CD4-positive, alpha-beta T cell treated with Interleukin-17A for 1 hour (primary cell): ENCODE measurements at regions not wholly inside any gene's neighbourhood (a gene's known extent, or its start where the extent isn't known, plus 50 kb on each side); places are given as distances from the start of the nearest gene placed in this dataset.

Experiments used
- DNase-seq: peaks from one replicate; pipeline ENCODE4 v3.0.0-alpha.2; 2020

DNA sequence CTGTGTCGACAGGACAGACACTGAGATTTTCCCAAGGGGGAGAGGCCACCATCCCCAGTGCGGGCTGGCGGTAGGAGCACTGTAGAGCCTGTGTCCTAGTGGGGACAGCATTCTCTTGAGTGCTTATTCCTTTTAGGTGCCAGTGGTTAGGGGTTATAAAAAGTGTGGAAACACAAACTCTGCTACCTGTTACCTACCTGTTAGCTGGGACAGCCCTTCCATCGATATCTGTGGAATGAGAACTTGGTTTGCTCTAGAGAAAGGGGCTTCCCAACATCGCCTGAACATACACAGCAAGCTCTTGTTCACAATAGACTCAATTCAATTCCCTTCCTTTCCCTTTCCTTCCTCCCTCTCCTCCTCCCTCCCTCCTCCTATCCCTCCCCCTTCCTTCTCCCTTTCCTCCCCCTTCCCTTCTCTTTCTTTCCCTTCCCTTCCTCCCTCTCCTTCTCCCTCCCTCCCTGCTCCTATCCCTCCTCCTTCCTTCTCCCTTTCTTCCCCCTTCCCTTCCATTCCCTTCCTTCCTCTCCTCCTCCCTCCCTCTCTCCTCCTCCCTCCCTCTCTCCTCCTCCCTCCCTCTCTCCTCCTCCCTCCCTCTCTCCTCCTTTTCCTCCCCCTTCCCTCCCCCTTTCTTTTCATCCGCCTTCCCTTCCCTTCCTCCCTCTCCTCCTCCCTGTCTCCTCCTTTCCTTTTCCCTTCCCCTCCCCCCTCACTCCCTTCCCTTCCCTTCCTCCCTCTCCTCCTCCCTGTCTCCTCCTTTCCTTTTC is 188.5 kb downstream of the URI1 start:
- DNase-seq: no peak

DNA sequence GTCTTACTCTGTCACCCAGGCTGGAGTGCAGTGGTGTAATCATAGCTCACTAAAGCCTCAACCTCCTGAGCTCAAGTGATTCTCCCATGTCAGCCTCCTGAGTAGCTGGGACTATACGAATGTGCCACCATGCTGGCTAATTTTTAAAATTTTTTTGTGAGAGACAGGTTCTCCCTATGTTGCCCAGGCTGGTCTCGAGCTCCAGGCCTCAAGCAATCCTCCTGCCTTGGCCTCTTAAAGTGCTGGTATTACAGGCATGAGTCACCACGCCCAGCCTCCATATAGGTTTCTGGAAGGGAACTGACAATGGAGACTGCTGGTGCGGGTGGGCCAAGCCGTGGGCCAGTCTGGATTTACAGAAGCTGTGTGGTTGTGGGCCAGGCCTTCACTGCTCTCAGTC is 189.2 kb downstream of the URI1 start:
- no peak for DNase-seq

DNA sequence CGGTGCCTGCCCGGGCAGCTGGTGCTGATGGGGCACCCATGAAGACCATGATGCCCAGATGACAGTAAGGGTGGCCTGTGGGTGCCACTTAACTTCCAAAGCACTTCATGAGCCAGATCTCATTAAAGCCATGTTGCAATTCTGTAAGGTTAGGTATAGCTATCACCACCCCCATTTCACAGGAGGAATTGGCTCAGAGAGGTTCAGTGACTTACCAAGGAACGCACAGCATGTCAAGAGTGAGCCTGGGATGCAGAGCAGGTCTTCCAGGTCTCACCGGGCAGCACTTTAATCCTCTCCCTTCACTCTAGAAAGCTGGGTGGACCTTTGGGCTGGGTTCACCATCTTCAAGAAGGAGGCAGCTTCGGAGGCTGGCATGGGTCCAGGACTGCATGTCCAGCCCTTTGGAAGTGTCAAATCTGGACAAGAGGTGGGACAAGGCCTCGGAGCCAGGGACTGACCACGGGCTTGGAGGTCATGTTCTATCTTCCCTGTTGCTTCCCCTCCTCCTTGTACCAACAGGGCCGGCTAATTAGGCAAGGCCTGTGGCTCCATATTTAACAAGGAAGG is 189.8 kb downstream of the URI1 start:
- DNase-seq: no peak

DNA sequence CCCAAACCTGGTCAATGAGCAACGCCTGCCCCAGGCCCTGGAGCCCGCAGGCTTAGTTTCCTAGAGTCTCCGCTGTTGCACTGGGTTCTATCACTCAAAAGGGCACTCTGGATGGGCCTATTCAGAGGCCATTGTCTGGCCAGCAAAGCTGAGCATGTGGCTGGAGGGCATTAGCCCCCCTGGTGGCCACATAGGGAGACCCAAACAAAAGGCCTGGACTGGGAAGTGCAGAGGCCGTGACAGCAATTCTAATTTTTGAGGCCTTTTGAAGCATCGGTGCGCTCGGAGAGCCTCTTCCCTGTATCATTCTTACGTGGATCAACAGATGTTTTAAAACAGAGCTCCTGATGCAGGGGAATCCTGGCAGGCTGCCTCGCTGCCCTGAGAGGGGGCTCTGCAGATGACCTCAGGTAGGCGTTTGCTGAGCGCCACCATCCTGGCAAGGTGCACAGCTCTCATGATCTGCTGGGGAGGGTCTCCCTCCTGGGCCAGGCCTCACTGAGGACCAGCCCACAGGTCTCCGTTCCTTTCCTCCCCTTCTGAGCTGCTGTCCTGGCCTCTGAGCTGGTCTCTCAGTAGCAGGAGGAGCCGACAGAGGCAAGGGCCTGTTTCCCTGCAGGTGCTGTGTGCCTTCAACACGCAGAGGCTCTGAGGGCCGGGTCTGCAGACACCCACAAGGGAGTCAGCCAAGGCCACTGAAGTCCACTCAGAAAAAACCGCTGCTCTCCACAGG is 190.5 kb downstream of the URI1 start:
- DNase-seq: no peak

DNA sequence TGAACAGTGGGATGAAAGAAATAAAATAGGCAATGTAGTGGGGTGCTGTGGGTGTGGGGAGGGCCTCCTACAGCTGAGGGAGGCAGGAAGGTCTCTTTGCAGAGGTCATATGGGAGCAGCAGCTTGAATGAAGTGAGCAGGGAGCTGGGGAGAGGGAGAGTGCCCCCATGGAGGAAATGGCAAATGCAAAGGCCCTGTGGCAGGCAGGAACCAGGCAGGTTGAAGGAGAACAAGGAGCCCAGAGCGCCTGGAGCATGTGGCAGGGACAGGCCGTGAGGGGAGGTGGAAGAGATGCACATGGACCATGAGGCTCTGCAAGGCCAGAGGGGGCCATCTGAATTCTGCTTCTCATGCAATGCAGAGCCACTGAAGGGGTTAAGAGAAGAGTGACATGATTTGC is 191.8 kb downstream of the URI1 start:
- no peak for DNase-seq

DNA sequence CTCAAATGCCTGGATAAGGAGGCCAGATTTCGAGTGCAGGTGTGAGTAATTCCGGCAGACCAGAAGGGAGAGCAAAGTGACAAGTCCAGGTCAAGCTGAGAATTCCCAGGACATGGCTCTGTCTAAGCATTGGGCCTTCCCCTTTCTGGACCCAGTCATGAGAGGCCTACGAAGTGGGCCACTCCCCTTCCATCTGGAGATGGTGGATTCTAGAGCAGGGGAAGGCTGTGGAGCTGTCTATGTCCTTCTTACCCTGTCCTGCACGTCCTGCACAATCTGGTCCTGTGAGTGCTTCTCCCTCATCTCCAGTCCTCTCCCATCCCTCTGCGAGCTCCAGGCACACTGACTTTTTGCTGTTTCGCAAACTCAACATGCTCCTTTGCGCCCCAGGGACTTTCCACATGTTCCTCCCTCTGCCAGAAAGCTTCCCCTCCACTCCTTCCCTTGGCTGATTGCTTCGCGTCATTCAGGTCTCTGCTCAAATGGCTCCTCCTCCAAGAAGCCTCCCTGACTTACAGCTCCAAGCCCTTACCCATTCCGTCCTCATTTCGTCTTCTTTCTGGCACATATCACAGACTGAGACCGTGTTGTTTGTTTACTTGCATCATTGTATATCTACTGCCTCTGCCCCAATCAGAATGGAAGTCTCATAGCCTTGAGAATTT is 193.2 kb downstream of the URI1 start:
- DNase-seq: no peak

DNA sequence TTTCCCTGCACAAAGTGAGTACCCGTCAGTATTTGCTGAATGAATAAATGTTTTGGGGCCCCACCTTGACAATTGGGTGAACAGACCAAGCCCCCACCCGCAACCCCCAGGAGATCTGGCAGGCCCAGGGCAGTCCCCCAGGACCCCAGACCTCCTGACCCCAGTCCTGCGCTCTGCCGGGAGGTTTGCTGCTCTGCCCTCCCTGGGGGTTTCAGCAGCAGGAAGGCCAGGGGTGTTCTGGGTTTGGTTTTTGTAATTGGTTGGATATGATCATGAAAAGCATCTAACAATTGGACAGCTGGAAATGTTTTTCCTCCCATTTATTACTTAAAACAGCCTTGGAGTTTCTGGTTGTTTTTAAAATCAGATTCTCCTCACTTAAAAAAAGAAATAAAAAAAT is 193.8 kb downstream of the URI1 start:
- no peak for DNase-seq

- DNase-seq: no peak
Measured at GRCh38 chr19:30136611-30137195, 194.7 kb downstream of the URI1 start.

GRCh38 chr19:30137747-30138146 is 195.7 kb downstream of the URI1 start:
- no peak for DNase-seq

DNA sequence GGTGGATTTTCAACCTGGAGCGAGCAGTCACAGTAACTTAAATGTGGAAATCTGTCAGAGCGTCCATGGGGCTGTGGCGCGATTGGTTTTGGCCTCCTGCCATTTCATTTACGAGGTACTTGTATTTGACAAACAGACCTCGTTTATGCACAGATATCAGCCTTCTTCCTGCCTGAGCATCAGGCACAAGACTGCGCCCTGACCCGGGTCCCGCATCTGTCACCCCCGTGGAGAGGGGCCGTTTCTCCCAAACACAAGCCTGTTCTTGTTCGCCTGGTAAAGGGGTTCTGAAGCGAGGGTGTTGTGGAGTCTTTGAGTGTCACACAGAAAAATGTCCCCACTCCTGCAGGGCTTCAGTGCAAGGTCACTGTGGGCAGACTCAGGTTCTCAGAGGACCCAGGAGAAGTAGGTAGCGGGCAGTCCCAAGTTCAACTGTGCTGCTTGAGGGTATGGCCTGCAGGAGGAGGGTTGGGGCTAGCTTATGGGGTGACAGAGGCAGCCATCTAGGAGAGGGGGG is 202.3 kb downstream of the URI1 start:
- no peak for DNase-seq

GRCh38 chr19:30144802-30145201 is 202.8 kb downstream of the URI1 start:
- no peak for DNase-seq

DNA sequence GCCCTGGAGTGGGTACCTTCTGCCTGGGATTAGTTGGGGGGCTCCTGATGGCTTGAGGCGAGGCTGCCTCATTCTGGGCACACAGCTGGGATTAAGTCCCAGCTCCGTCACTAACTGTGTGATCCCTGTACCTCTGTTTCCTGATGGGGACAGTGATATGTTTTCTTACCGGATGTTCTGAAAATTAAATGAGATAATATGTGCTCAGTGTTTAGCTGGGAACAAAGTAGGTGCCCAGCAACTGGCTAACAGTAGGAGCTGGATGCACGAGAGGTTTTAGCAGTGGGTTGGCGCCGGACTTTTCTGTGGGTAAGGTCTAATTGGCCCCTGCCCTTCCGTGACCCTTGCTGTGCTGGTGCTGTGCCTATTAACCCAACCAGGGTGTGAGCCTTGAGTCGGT is 203.4 kb downstream of the URI1 start:
- no peak for DNase-seq

DNA sequence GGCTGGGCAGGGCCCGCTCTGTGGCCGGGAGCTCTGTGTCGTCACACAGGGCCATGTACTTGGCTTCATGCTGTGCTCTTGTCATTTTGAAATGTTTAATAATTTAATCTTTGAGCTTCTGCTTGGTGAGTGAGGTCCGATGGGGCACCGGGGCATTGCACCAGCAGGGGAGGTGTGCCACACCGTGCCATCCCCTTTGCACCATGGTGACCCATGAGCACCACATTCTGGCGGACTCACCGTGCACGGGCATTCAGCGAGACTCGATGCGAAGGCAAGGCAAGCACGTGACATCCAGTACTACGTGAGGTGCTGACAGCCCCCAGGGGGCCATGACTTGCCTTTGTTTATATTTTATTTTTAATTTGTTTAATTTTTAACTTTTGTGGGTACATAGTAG is 204.3 kb downstream of the URI1 start:
- DNase-seq: no peak

GRCh38 chr19:30148039-30148790 is 206.2 kb downstream of the URI1 start:
- DNase-seq: no peak

DNA sequence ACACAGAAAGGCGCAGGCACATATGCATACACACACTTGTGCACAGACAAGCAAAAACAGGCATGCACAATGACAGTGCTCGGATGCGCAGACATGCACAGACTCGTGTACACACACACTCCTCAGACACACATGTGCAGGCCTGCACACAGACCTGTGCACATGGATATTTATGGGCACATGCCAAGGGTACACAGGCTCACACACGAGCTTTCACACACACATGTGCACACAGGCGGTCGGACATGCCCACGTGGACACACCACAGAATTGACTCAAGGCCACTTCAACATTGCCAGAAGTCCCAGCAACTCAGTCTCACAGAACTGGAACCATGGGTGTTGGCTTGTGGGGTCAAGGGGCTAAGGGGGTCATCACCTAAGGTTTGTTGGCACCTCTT is 206.8 kb downstream of the URI1 start:
- DNase-seq: no peak

DNA sequence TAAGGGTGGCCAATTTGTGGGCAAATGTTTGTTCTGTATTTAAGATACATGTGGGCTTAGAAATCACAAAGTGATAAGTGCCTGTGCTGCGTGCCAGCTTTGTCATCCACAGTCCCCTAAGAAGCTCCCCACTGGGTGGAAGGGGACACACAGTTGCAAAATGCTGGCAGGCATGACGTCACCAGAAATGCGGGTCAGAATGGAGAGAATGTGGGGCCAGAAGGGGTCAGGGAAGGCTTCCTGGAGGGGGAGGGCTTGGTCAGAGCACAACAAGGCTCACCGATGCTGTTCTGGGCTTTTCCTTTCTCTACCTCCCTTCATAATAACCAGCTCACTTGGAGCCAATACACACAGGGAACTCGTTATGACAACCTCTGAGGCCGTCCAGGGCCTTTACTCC is 207.3 kb downstream of the URI1 start:
- DNase-seq: no peak

GRCh38 chr19:30150626-30151025 is 208.6 kb downstream of the URI1 start:
- DNase-seq: no peak

GRCh38 chr19:30151081-30151480 is 209.0 kb downstream of the URI1 start:
- no peak for DNase-seq

GRCh38 chr19:30152510-30153291 is 210.7 kb downstream of the URI1 start:
- no peak for DNase-seq

- no peak for DNase-seq
Measured at GRCh38 chr19:30153326-30154210, 211.5 kb downstream of the URI1 start.
